ENCODE measurements at regions not wholly inside any gene's neighbourhood (a gene's known extent, or its start where the extent isn't known, plus 50 kb on each side); places are given as distances from the start of the nearest gene placed in this dataset.

DNA sequence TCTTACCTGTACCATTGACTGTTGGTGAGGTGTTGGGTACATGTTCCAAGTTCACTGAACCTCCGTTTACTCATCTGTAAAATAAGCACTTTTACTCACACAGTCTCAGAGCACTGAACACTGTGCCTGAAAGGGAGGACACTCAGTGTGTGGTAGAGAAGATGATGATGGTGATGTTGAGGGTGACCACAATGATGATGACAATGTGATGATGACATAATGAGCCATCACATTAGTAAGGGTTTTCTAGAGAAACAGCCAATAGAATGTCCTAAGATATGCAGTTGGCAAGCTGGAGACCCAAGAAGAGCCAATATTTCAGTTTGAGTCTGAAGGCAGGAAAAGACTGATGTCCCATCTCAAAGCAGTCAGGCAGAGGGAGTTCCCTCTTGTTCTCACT, 315.4 kb upstream of the IGFBP7 start:
- DNase-seq (ENCODE audit: low read depth, low spot score) (no peak), ATAC-seq (no peak)
- no TSS peak for BruUV-seq (replicated peaks)
- Histone ChIP-seq H3K36me3 (ENCODE audit: control insufficient read depth, insufficient read depth, low read length) (no peaks in the 10 kb centered on the region), H3K27ac (ENCODE audit: low read length) (no peak overlapping the region), H3K9me3 (ENCODE audit: control insufficient read depth, insufficient read depth, low read depth, low read length) (no peaks in the 10 kb centered on the region), H3K4me1 (ENCODE audit: control insufficient read depth, insufficient read depth, low read length) (no peaks in the 10 kb centered on the region), H3K27me3 (ENCODE audit: control insufficient read depth, insufficient read depth, low read length) (no peaks in the 10 kb centered on the region; the same call in 1 of the 2 replicates), H3K4me3 (ENCODE audit: low read depth in 2 of 2, low read length in 2 of 2) (no peak overlapping the region)
- ChIA-PET POLR2A (no interaction called here), CTCF (no interaction called here)
- no peak for TF ChIP-seq SIN3A (IDR thresholded peaks at IDR 0.05; ENCODE audit: borderline replicate concordance, insufficient read depth, low read depth, low read length)
- no peak for TF ChIP-seq CTCF (IDR thresholded peaks at IDR 0.05)
- TF ChIP-seq POLR2AphosphoS5 (IDR thresholded peaks at IDR 0.05; ENCODE audit: low read depth, low read length), result no peak
- no peak for TF ChIP-seq TCF7L2 (IDR thresholded peaks at IDR 0.05; ENCODE audit: low read depth, low read length)
- no peak for TF ChIP-seq REST (IDR thresholded peaks at IDR 0.05; ENCODE audit: insufficient read depth in 1 of 2, low read depth in 2 of 2, low read length in 1 of 2)
- in situ Hi-C loops (cut with HindIII; ENCODE audit: low pct_unique_long_range_greater_than_20kb, low sequenced_read_pairs) (no loop called here), intact Hi-C loops (cut with micrococcal nuclease; ENCODE audit: unreplicated experiment) (loop anchor here (5.0 kb wide), 1 partner anchor 263 kb away; no protein-coding TSS in a partner anchor)

- CTCF ChIA-PET, result no interaction called here
- TF ChIP-seq CTCF (IDR thresholded peaks at IDR 0.05) (no peak), SIN3A (IDR thresholded peaks at IDR 0.05; ENCODE audit: borderline replicate concordance, insufficient read depth, low read depth, low read length) (no peak), REST (IDR thresholded peaks at IDR 0.05; ENCODE audit: insufficient read depth in 1 of 2, low read depth in 2 of 2, low read length in 1 of 2) (no peak), POLR2AphosphoS5 (IDR thresholded peaks at IDR 0.05; ENCODE audit: low read depth, low read length) (no peak), TCF7L2 (IDR thresholded peaks at IDR 0.05; ENCODE audit: low read depth, low read length) (no peak)
- DNase-seq (ENCODE audit: low read depth, low spot score) (no peak), ATAC-seq (no peak)
- no peak overlapping the region for H3K27ac ChIP-seq (ENCODE audit: low read length)
- H3K4me3 ChIP-seq (ENCODE audit: low read depth in 2 of 2, low read length in 2 of 2), result no peak overlapping the region
- POLR2A ChIA-PET, result no interaction called here
- H3K9me3 ChIP-seq (ENCODE audit: control insufficient read depth, insufficient read depth, low read depth, low read length), result no peaks in the 10 kb centered on the region
- no peaks in the 10 kb centered on the region for H3K4me1 ChIP-seq (ENCODE audit: control insufficient read depth, insufficient read depth, low read length)
- no TSS peak for BruUV-seq (replicated peaks)
- intact Hi-C loops (cut with micrococcal nuclease; ENCODE audit: unreplicated experiment) (no loop called here), in situ Hi-C loops (cut with HindIII; ENCODE audit: low pct_unique_long_range_greater_than_20kb, low sequenced_read_pairs) (no loop called here)
- H3K36me3 ChIP-seq (ENCODE audit: control insufficient read depth, insufficient read depth, low read length), result no peaks in the 10 kb centered on the region
- no peaks in the 10 kb centered on the region; the same call in 1 of the 2 replicates for H3K27me3 ChIP-seq (ENCODE audit: control insufficient read depth, insufficient read depth, low read length)
Observed at GRCh38 chr4:57424232-57424897, 314.2 kb upstream of the IGFBP7 start.
